ENCODE measurements at regions not wholly inside any gene's neighbourhood (a gene's known extent, or its start where the extent isn't known, plus 50 kb on each side); places are given as distances from the start of the nearest gene placed in this dataset.

DNA sequence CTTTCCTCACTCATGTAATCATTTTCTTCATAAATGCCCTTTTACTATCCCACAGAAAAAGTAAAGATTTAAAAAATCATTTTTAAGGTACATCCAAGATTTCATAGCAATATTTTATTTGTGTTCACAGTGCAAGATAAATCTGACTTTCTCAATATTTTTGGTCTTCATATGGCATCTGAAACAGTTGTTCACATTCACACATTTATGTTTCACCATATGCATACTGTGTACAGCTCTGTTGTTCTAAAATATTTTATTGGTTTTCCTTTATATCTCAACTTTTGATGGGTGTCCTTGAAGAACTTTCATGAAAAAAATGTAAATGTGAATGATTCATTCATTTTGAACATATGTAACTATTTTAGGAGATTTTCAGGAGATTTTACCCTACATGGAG lies 348.7 kb downstream of the SNAPC1 start:
- TF ChIP-seq, protein P1, sequence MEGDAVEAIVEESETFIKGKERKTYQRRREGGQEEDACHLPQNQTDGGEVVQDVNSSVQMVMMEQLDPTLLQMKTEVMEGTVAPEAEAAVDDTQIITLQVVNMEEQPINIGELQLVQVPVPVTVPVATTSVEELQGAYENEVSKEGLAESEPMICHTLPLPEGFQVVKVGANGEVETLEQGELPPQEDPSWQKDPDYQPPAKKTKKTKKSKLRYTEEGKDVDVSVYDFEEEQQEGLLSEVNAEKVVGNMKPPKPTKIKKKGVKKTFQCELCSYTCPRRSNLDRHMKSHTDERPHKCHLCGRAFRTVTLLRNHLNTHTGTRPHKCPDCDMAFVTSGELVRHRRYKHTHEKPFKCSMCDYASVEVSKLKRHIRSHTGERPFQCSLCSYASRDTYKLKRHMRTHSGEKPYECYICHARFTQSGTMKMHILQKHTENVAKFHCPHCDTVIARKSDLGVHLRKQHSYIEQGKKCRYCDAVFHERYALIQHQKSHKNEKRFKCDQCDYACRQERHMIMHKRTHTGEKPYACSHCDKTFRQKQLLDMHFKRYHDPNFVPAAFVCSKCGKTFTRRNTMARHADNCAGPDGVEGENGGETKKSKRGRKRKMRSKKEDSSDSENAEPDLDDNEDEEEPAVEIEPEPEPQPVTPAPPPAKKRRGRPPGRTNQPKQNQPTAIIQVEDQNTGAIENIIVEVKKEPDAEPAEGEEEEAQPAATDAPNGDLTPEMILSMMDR (IDR thresholded peaks at IDR 0.05): no peak
- no peak for TF ChIP-seq POLR2A (IDR thresholded peaks at IDR 0.05)
